ENCODE measurements at regions not wholly inside any gene's neighbourhood (a gene's known extent, or its start where the extent isn't known, plus 50 kb on each side); places are given as distances from the start of the nearest gene placed in this dataset.

DNA sequence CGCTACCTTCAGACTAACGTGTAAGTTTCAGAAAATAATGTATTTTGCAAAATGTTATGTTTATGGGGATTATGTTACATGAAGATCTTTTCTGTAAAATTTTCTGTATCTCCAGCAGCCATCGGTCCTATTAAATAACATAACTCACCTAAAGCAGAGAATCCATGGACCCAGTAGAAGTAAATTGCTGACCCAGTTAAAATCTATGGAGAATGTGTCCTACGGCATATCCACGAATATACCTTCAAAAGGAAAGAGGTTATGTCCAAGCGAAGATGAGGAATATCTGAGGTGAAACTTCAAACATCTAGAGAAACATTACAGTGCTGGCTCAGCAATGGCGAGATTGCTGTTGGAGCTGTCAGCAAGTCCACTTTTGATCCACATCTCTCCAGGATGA is 492.2 kb upstream of the ADAMTS16 start:
- Mint-ChIP-seq H3K4me3 (ENCODE audit: unreplicated experiment) (no peak overlapping the region), H3K27me3 (ENCODE audit: unreplicated experiment) (peaks cover 1% of the 10 kb centered on the region), H3K9me3 (ENCODE audit: unreplicated experiment) (peaks cover 3% of the 10 kb centered on the region), H3K4me1 (ENCODE audit: low read depth, unreplicated experiment) (peaks cover 14% of the 10 kb centered on the region), H3K36me3 (ENCODE audit: unreplicated experiment) (peaks cover 5% of the 10 kb centered on the region), H3K27ac (ENCODE audit: unreplicated experiment) (no peak overlapping the region)
- no peak for DNase-seq
- TF ChIP-seq, protein P1, sequence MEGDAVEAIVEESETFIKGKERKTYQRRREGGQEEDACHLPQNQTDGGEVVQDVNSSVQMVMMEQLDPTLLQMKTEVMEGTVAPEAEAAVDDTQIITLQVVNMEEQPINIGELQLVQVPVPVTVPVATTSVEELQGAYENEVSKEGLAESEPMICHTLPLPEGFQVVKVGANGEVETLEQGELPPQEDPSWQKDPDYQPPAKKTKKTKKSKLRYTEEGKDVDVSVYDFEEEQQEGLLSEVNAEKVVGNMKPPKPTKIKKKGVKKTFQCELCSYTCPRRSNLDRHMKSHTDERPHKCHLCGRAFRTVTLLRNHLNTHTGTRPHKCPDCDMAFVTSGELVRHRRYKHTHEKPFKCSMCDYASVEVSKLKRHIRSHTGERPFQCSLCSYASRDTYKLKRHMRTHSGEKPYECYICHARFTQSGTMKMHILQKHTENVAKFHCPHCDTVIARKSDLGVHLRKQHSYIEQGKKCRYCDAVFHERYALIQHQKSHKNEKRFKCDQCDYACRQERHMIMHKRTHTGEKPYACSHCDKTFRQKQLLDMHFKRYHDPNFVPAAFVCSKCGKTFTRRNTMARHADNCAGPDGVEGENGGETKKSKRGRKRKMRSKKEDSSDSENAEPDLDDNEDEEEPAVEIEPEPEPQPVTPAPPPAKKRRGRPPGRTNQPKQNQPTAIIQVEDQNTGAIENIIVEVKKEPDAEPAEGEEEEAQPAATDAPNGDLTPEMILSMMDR (IDR thresholded peaks at IDR 0.05; ENCODE audit: partially characterized antibody, unreplicated experiment), result no peak

- no peak overlapping the region for H3K27ac Mint-ChIP-seq (ENCODE audit: unreplicated experiment)
- H3K27me3 Mint-ChIP-seq (ENCODE audit: unreplicated experiment), result peaks cover 2% of the 10 kb centered on the region
- H3K4me1 Mint-ChIP-seq (ENCODE audit: low read depth, unreplicated experiment), result peaks cover 10% of the 10 kb centered on the region
- peaks cover 3% of the 10 kb centered on the region for H3K36me3 Mint-ChIP-seq (ENCODE audit: unreplicated experiment)
- TF ChIP-seq, protein P1 (IDR thresholded peaks at IDR 0.05; ENCODE audit: partially characterized antibody, unreplicated experiment), result no peak
- H3K9me3 Mint-ChIP-seq (ENCODE audit: unreplicated experiment), result no peaks in the 10 kb centered on the region
- DNase-seq, result no peak
- H3K4me3 Mint-ChIP-seq (ENCODE audit: unreplicated experiment), result no peak overlapping the region
Measured at GRCh38 chr5:4651806-4652565, 488.1 kb upstream of the ADAMTS16 start.

DNA sequence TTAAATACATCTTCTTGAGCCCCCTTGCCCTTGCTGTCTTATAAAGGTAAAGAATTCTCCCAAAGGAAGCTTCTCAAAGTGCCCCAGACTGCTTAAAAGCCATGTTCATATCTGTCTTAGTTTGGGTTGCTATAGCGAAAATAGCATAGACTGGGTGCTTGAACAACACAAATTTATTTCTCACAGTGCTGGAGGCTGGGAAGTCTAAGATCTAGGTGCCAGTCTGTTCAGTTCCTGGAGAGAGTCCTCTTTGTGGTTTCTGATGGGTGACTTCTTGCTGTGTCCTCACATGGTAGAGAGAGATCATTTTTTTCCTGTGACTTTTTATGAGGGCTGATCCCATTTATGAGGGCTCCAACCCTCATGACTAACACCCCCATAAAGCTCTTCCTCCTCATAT is 486.7 kb upstream of the ADAMTS16 start:
- H3K4me3 Mint-ChIP-seq (ENCODE audit: unreplicated experiment), result no peak overlapping the region
- peaks cover 6% of the 10 kb centered on the region for H3K4me1 Mint-ChIP-seq (ENCODE audit: low read depth, unreplicated experiment)
- H3K27me3 Mint-ChIP-seq (ENCODE audit: unreplicated experiment), result peaks cover 2% of the 10 kb centered on the region
- peaks cover 5% of the 10 kb centered on the region for H3K36me3 Mint-ChIP-seq (ENCODE audit: unreplicated experiment)
- no peaks in the 10 kb centered on the region for H3K9me3 Mint-ChIP-seq (ENCODE audit: unreplicated experiment)
- H3K27ac Mint-ChIP-seq (ENCODE audit: unreplicated experiment), result no peak overlapping the region
- TF ChIP-seq, protein P1 (IDR thresholded peaks at IDR 0.05; ENCODE audit: partially characterized antibody, unreplicated experiment), result no peak
- no peak for DNase-seq

DNA sequence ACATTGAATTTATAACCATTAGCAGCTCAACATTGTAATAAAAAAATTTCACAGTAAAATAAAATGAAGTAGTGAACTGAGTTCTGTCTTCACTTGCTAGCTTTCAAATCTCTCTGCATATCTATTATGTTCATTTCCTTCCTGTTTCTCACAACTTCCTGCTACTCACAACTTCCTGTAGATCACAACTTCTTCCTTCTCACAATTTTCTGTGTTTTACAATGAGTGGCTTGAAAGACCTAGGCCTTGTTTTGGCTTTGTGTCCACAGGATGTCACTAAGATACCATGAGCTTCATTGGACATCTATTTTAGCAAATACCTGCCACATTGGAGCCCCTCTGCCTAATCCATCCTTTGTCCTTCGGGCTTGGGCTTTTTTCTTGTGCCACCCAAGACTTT is 480.3 kb upstream of the ADAMTS16 start:
- peaks cover 12% of the 10 kb centered on the region for H3K9me3 Mint-ChIP-seq (ENCODE audit: unreplicated experiment)
- H3K4me1 Mint-ChIP-seq (ENCODE audit: low read depth, unreplicated experiment), result peaks cover 48% of the 10 kb centered on the region
- no peak overlapping the region for H3K4me3 Mint-ChIP-seq (ENCODE audit: unreplicated experiment)
- H3K36me3 Mint-ChIP-seq (ENCODE audit: unreplicated experiment), result peaks cover 11% of the 10 kb centered on the region
- no peak overlapping the region for H3K27ac Mint-ChIP-seq (ENCODE audit: unreplicated experiment)
- no peak for DNase-seq
- H3K27me3 Mint-ChIP-seq (ENCODE audit: unreplicated experiment), result peaks cover 6% of the 10 kb centered on the region
- TF ChIP-seq, protein P1 (IDR thresholded peaks at IDR 0.05; ENCODE audit: partially characterized antibody, unreplicated experiment), result no peak

GRCh38 chr5:4661326-4661725 is 478.8 kb upstream of the ADAMTS16 start:
- peak overlapping the region; percentile 96 for H3K27ac Mint-ChIP-seq (ENCODE audit: unreplicated experiment)
- TF ChIP-seq, protein P1 (IDR thresholded peaks at IDR 0.05; ENCODE audit: partially characterized antibody, unreplicated experiment), result no peak
- peaks cover 12% of the 10 kb centered on the region for H3K9me3 Mint-ChIP-seq (ENCODE audit: unreplicated experiment)
- DNase-seq, result peak; percentile 75
- peaks cover 4% of the 10 kb centered on the region for H3K27me3 Mint-ChIP-seq (ENCODE audit: unreplicated experiment)
- peaks cover 51% of the 10 kb centered on the region for H3K4me1 Mint-ChIP-seq (ENCODE audit: low read depth, unreplicated experiment)
- peaks cover 11% of the 10 kb centered on the region for H3K36me3 Mint-ChIP-seq (ENCODE audit: unreplicated experiment)
- H3K4me3 Mint-ChIP-seq (ENCODE audit: unreplicated experiment), result peak overlapping the region; percentile 47

All from glutamatergic neuron (in vitro differentiated cells).